ENCODE measurements at regions not wholly inside any gene's neighbourhood (a gene's known extent, or its start where the extent isn't known, plus 50 kb on each side); places are given as distances from the start of the nearest gene placed in this dataset.

DNA sequence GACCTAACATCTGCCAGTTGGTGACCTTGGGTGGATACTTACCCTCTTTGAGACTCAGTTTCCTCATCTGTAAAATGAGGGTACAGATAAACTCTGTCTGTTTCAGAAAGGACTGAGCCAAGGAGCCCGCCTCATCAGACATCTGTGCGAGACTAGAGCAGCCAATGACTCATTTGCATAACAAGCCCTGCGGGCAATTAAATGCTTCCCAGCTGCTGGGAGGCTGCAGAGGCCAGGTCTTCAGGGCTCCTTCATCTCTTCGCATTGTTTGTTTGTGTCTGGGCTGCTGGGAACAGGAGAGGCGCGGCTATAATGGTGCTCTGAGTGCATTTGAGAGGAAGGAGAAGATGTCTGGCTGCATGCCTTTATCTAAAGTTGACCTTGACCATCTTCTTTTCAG is 85.0 kb downstream of the ADRA2C start:
- DNase-seq (ENCODE audit: low read depth in 3 of 3, low spot score in 2 of 3) = no peak

DNA sequence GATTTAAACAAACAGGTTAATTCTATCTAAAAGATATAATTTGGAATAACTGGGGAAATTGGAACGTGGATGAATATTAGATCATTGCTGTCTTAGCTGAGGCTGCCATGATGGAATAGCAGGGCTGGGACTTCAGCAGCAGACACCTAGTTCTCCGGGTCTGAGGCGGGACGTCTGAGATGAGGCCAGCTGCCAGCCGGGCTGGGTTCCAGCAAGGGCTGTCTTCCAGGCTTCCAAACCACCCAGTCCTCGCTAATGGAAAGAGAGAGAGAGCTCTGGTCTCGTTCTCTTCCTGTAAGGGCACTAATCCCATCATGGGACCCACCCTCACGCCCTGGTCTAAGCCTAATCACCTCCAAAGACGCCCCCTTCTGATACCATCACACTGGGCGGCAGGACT is 85.7 kb downstream of the ADRA2C start:
- DNase-seq (ENCODE audit: low read depth in 3 of 3, low spot score in 2 of 3) = no peak

DNA sequence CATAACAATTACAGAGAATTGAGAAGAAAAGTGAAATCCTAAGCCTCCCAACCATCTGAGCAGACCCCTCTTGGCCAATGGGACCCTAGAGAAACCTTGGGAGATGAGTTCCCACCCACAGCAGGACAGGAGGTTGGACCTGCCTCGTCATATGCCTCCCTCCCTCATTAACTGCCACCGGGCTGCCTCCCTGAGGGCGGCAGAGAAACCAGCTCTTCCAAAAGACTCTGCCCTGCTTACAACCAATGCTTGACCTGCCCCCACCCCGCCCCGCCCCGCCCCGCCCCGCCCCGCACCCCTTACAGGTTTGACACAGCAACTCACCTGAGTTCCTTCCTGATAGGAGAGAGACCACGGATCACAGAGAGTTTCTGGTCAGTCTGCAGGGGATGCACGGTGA is 86.1 kb downstream of the ADRA2C start:
- DNase-seq (ENCODE audit: low read depth in 3 of 3, low spot score in 2 of 3) = no peak

DNA sequence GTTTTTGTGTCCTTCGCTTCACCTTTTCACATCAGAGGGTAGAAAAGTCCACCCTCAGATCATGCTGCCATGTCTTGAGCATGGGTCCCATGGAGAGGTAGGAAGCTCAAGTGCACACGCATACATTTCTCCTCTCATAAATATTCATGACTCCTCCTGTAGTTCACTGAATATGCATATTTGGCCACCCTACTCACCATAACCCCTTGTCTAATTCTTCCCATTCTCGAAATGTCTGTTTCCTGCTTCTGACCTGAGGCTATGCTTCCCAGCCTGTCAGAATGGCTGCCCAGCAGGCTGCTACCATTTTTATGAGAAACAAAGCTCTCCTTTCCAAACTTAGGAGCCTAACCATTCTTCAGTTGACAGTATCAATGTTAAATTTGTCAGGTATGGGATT is 86.5 kb downstream of the ADRA2C start:
- no peak for DNase-seq (ENCODE audit: low read depth in 3 of 3, low spot score in 2 of 3)

DNA sequence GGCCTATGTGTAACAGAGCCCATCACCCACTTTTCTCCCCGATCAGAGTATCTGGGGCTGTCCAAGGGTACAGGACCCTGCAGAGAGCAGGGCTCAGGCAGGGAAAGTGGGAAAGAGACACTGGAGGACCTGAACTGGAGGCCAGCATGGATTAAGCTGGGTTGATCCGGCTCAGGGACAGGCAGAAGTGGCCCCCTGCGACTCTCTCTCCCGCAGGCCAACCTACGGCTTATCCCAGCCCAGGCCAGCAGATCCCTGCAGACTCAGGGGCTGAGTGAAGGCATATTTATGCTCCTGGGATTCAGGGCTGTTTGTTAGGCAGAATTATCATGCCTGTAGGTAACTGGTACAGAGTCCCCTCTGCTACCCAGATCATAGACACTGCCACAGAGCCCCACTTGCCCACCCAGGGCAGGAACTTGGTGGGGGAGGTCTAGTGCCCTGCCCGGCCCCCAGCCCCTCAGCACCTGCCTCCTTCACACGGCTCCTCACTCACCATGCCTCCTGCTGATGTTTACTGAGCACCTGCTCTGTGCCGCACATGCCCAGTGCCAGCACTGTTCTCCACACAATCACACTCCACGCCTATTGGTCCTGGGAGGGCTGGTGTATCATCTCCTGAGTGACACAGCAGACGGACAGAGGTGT is 87.3 kb downstream of the ADRA2C start:
- no peak for DNase-seq (ENCODE audit: low read depth in 3 of 3, low spot score in 2 of 3)

DNA sequence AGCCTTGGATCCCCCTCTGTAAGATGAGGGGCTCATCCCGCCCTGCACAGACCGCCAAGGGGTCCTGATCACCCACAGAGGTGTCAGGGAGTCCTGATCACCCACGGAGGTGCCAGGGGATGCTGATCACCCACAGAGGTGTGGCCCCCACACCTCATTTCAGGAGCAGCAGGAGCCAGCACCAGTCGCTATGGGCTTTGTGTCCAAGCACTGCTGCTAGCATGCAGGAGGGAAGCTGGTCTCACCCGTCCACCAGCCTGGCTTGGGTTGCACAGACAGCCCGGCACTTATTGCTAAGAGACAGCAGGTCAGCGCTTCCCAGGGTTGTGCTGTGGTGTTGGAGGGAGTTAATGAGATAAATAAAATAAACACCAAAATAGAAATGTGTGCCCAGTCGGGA is 88.5 kb downstream of the ADRA2C start:
- no peak for DNase-seq (ENCODE audit: low read depth in 3 of 3, low spot score in 2 of 3)

DNA sequence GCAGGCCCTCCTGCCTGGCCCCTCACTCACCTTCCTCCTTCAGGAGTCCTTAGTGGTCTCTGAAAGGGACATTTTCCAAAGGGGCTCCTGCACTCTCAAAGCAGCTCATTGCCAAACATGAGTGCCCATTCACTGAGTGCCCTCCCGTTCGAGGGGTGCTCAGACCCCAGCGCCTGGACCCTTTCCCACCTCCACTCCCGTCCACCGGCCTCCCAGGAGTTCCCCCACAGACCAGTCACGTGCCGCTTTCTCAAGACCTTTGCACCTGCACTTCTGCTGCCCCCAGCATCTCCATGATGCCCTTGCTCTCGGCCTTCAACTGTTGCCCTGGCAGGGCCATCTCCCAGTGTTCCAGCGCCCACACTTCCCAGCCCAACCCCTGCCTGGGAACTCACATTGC is 89.5 kb downstream of the ADRA2C start:
- no peak for DNase-seq (ENCODE audit: low read depth in 3 of 3, low spot score in 2 of 3)

DNA sequence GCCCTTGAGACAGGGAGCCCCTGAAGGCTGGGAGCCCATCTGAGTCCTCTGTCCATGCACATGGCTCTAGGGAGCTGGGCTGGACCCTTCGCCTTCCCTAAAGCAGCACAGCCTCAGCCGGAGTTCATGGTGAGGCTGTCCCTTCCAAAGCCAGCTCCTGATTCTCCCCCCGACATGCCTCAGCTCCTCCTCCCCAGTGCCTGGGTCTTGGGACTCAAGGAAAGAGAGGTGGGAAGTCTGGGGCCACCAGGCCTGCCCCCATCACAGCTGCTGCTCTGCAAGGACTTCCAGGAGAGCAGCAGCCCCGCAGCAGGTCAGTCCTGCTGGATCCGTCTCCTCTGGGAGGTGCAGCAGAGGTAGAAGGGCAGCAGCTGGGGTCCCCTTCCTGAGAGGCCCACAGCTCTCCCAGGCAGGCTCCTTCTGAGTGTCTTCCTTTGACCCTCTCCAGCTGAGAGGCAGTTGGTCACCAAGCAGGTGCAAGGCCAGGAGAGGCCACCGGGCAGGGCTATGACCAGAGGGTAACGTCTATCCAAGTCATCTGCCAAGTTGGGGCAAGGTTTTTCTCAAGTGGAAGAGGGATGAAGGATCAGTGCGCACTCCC is 90.5 kb downstream of the ADRA2C start:
- no peak for DNase-seq (ENCODE audit: low read depth in 3 of 3, low spot score in 2 of 3)

DNA sequence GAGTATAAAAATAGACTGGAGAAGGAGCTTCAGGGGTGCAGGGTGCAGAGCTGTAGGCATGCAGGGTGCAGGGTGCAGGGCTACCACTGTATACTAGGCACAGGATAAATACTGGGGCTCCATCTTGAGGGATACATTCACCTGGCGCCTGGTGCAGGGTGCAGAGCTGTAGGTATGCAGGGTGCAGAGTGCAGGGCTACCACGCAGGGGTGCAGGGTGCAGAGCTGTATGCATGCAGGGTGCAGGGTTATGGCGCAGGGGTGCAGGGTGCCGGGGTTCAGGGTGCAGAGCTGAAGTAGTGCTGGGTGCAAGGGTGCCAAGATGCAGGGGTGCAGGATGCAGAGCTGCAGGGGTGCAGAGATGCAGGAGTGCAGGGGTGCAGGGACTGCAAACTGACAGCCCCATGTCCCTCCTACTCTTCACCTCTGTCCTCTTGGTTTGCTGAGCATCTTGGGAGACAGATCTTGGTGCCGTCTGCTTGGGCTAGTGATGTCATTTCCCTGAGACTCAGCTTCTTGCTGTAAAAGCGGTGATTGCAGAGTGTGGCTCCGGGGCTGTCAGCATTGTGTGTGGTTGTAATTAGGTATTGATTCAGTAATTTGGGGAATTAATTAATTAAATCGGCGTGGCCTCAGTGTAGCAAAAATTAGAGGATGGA is 91.2 kb downstream of the ADRA2C start:
- DNase-seq (ENCODE audit: low read depth in 3 of 3, low spot score in 2 of 3) = no peak

DNA sequence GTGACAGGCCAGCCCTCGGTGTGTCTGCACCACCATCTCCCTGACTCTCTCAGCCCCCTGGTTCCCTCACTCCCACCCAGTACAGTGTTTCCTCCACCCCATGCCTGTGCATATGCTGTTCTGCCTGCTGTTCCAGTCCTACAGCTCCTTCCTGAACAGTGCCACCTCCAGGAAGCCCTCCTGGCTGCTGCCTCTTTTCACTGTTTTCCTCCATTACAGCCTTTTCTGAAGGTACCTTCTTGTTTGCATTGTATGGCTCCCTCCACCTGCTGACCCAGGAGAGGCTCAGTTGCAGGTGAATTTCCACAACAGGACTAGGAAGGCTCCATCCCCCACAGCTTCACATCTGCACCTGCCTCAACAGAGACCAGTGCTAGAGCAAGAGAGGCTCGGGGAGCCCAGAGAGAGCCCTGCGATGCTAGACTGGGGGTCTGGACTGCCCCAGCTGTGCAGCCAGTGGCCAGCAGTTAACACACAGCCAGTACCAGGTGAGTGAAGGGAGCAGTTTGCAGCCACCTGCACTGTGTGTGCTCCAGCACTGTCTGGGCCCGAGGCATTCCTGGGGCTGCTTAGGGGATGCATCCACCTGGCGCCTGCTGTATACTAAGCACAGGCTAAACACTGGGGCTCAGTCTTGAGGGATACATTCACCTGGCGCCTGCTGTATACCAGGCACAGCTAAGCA is 92.0 kb downstream of the ADRA2C start:
- no peak for DNase-seq (ENCODE audit: low read depth in 3 of 3, low spot score in 2 of 3)

DNA sequence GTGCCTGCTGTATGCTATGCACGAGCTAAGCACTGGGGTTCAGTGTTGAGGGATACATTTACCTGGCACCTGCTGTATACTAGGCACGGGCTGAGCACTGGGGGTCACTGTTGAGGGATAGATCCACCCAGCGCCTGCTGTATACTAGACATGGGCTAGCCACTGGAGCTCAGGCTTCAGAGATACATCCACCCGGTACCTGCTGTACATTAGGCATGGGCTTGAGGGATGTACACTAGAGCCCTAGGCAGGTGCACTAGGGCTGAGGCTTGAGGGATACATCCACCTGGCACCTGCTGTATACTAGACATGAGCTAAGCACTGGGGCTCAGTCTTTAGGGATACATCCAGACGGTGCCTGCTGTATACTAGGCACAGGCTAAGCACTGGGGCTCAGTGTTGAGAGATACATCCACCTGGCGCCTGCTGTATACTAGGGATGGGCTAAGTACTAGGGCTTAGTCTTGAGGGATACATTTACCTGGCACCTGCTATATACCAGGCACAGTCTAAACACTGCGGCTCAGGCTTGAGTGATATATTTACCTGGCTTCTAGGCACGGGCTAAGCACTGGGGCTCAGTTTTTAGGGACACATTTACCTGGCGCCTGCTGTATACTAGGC is 92.7 kb downstream of the ADRA2C start:
- DNase-seq (ENCODE audit: low read depth in 3 of 3, low spot score in 2 of 3) = no peak

DNA sequence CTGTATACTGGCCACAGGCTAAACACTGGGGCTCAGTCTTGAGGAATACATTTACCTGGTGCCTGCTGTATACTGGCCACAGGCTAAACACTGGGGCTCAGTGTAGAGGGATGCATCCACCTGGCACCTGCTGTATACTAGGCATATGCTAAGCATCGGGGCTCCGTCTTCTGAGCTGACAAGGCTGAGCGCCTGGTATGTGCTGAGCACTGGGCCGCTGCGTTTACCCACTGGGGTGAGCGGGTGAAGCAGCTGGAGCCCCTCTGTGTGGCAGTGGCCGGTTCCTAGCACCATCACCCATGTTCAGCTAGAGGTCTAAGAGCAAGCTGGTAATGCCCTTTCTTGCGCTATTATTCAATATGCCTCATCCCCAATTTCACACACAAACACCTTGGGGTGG is 93.4 kb downstream of the ADRA2C start:
- no peak for DNase-seq (ENCODE audit: low read depth in 3 of 3, low spot score in 2 of 3)

DNA sequence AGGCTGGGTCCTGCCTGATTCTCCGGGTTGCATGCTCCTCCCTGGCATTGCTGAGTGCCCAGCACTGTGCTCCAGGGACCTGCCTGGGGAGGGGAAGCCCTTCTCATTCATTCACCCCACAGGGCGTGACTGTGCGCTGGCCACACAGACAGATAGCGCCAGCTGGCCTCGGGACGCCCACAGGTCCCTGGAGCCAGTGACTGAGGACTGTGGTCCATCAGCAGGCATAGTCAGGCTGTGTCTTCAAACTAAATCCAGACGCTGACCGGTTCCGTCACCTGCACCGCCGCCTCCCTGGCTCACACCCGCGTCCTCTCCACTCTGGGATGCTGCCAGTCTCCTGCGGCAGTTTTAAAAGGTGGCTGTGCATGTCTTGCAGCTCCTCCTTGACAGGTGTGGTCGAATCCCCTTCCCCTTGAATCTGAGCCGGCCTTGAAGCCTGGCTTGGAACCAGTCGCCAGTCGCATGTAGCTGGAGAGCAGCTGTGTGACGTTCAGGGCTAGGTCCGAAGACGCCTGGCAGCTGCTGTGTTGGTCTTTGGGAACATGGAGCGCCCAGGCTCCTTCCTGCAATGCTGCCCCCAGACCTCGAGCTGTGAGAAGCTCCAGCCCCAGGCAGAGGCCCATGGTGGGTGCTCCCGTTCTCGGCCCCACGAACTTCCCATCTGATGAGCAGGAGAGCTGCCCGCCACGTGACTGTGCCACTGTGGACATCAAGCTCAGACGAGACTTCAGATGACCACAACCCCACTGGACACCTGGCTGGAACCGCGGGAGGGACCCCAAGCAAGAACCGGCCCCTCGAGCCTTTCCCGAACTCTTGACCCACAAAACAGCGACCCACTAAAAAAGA is 94.1 kb downstream of the ADRA2C start:
- DNase-seq (ENCODE audit: low read depth in 3 of 3, low spot score in 2 of 3) = no peak

DNA sequence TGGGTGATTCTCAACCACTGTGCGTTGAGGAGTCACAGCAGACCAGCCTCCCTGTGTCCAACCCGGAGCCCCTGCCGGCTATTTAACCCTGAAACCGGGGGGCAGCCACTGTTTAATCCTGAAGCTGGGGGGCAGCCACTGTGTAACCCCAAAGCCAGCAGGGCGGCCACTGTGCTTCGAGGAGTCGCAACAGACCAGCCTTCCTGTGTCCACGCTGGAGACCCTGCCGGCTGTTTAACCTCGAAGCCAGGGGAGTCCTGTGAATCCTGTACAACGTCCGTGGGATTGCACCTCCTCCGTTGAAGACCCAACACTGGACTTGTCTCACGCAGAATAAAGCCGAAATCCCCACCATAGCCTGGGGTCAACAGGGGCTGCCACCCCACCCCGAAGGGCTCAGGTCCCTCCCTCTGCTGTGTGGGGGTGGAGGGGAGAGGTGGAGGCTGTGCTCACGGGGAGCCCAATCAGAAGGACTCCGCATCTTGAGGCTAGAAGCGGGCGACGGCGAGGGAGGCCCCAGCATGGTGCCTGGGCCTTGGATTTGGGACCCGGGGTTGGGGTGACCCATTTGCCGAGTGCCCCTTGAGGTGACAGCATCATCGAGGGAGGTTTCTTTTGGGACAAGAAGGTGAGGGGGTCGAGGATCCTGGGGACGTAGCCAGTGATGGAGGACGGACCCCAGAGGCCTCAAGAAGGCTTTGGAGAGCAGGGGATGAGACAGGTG is 94.9 kb downstream of the ADRA2C start:
- no peak for DNase-seq (ENCODE audit: low read depth in 3 of 3, low spot score in 2 of 3)

DNA sequence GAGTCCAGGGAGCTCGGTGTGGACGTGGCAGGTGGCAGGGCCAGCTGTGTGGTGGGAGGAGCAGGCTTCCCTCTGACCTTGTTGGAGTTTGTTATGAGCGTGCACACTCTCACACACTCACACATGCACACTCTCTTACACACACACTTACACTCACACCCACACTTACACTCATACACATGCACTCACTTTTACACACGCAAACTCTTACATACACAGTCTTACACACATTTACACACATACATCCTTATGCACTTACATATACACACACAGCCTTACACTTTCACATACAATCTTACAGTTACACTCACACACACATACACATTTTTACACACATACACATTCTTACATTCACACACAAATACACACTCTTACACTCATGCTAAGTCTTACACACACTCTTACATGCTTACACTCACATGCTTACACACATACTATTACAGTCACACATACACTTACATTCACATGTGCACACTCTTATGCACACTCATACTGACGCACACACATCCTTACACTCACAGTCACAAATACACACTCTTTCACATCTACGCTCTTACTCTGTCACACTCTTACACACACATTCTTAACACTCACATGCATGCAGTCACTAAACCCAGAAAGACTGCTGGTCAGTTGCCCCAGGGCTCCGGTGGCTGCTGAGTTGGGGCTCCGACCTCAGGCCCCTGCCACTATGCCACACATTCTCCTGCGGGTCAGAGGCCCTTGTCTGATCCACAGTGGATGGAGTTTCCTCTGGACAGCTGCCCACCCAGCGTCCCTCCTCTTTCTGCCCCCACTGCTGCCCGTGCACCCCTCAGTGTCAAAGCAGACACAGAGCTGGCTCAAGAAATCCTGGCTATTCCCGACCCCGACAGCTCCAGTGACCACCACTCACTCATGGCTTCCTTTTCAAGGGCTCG is 95.8 kb downstream of the ADRA2C start:
- no peak for DNase-seq (ENCODE audit: low read depth in 3 of 3, low spot score in 2 of 3)

DNA sequence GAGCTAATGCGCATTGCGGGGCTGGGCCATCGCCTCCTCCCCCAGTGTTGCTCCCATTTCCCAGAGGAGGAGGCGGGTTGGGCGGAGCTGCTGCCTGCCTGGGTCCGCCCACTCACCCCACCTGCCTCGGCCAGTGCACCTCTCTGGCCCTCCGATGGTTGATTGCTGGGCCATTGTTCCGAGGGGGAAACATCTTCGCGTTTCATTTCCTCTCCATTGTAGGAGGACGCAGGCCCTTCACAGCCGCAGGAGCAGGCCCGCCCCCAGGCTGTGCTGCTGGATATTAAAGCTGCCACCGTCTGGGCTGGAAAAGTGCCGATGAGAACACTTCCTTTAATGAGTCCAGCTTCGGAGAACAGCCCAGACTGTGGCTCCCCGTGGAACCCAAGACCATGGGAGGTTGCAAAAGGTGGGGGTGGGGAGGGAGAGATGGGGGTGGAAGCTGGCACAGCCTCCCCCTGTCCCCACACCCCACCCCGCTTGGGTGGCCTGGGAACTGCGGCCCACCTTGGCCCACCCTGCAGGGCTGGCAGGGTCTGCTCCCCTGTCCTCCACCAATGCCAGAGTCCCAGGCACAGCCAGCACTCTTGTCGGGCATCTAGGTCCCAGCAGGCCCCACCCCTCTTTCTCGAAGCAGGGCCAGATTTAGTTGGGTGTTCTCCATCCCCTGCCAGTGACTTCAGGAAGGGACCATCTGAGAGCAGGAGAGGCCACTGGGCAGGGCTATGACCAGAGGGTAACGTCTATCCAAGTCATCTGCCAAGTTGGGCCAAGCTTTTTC is 96.6 kb downstream of the ADRA2C start:
- no peak for DNase-seq (ENCODE audit: low read depth in 3 of 3, low spot score in 2 of 3)

DNA sequence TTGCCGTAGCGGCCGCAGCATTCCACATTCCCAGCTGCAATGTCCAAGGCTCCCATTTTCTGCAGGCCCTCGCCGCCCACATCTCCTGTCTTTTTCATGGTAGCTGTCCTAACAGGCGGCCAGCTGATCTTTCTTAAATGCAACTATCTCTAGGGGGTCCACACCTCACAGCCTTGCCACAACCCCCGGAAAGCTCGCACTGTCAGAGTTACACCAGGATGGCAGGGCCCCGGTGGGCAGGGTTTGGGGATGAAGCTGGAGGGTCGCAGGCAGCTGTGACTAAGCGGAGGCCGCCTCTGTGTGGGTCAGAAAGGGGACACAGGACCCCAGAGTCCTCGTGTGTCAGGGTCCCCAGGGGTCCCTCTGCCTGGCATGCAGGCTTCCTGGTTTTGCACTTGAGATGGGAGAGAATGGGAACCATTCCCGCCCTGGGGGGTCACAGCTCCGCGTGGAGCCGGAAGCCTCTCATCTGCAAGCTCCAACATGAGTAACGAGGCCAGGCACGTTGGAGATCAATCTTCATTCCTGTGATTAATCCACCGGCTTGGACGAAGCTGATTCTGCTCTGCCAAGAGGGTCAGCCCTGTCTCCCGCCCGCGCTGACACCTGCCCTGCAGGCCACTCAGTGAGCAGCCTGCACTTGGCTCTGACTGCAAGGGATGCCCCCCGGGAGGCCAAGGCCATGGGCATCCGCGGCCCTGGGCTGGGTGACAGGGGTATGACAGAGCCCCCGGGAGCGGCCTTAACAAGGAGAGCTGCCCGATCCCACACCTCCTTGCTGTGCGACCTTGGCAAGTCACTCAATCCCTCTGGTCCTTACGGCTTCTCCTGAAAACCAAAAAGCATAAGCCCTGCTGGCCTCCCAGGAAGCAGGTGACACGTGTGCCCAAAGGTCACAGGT is 97.9 kb downstream of the ADRA2C start:
- DNase-seq (ENCODE audit: low read depth in 3 of 3, low spot score in 2 of 3) = no peak

Measured in right renal cortex interstitium (tissue), 3 donors.